Thyroid gland (tissue), 4 donors: ENCODE measurements at regions not wholly inside any gene's neighbourhood (a gene's known extent, or its start where the extent isn't known, plus 50 kb on each side); places are given as distances from the start of the nearest gene placed in this dataset.

Source experiments
- DNase-seq, 2 donors: peaks; one replicate each; pipeline ENCODE4 v3.0.0-alpha.2; 2019
- H3K27ac ChIP-seq, 3 donors: fragments of 200-600 bp; sonication (generic); 1 replicate in 2 of 3; 2 replicates in 1 of 3; pipeline ENCODE4 v1.5.1; 2016 to 2019; ENCODE audit warnings: mild to moderate bottlenecking in 1 of 3, moderate library complexity in 1 of 3
- H3K27me3 ChIP-seq: fragments of 200-600 bp; sonication (generic); one replicate; pipeline ENCODE4 v1.5.1; 2019
- H3K36me3 ChIP-seq, 2 donors: fragments of 200-600 bp; sonication (generic); one replicate each; pipeline ENCODE4 v1.5.1; 2016 to 2019
- H3K4me1 ChIP-seq, 2 donors: fragments of 200-600 bp; sonication (generic); one replicate each; pipeline ENCODE4 v1.5.1; 2017 to 2019
- H3K4me3 ChIP-seq, 3 donors: fragments of 200-600 bp; sonication (generic); replicated peaks in 1 of 3; 1 replicate in 2 of 3; 2 replicates in 1 of 3; pipeline ENCODE4 v1.5.1; 2016; ENCODE audit warnings: mild to moderate bottlenecking in 1 of 3
- H3K9me3 ChIP-seq: fragments of 200-600 bp; sonication (generic); one replicate; pipeline ENCODE4 v1.5.1; 2017
- CTCF ChIP-seq, 6 experiments: fragments of 200-600 bp in 3 of 6; fragments of 450-650 bp in 3 of 6; sonication (generic) in 3 of 6; IDR thresholded peaks; one replicate each; pipeline ENCODE4 v1.5.1; 2016 to 2019; ENCODE audit warnings: antibody characterized with exemption in 6 of 6, mild to moderate bottlenecking in 2 of 6, inconsistent platforms in 1 of 6, moderate library complexity in 1 of 6
- POLR2A ChIP-seq, 2 donors: fragments of 450-650 bp; IDR thresholded peaks; one replicate each; pipeline ENCODE4 v1.6.1; 2017; ENCODE audit warnings: antibody characterized with exemption in 2 of 2, mild to moderate bottlenecking in 2 of 2, moderate library complexity in 1 of 2
- WGBS, 2 donors: methylation state at CpG; one replicate each; pipeline ENCODE4 v1.1.5; 2017; 5-methylcytosine and 5-hydroxymethylcytosine counted together
- intact Hi-C: fragments of 100-400 bp; cut with DNase I; formaldehyde crosslinking; loops from one replicate; pipeline ENCODE4 v1.15.1; 2023

- Histone ChIP-seq H3K4me3 (no peak overlapping the region), H3K27me3 (peaks cover 10% of the 10 kb centered on the region), H3K36me3 (no peaks in the 10 kb centered on the region), H3K4me1 (no peaks in the 10 kb centered on the region), H3K27ac (no peak overlapping the region), H3K9me3 (no peaks in the 10 kb centered on the region)
- 7 to 17% methylated on average over 13 of the region's 13 CpGs for WGBS, 2 donors
- TF ChIP-seq CTCF (IDR thresholded peaks at IDR 0.05) (no peak), POLR2A (IDR thresholded peaks at IDR 0.05) (no peak)
- intact Hi-C loops = no loop called here
- no peak for DNase-seq
Observed at GRCh38 chr6:28747083-28747630, 176.6 kb downstream of the TRIM27 start.

- Histone ChIP-seq H3K4me3 (no peak overlapping the region), H3K27me3 (peaks cover 10% of the 10 kb centered on the region), H3K27ac (no peak overlapping the region), H3K9me3 (no peaks in the 10 kb centered on the region), H3K36me3 (no peaks in the 10 kb centered on the region), H3K4me1 (no peaks in the 10 kb centered on the region)
- TF ChIP-seq CTCF (IDR thresholded peaks at IDR 0.05) (no peak), POLR2A (IDR thresholded peaks at IDR 0.05) (no peak)
- no peak for DNase-seq
- intact Hi-C loops = no loop called here
- WGBS, 2 donors = 8% methylated on average over 17 to 19 of the region's 19 CpGs
Observed at GRCh38 chr6:28747631-28748157, 176.1 kb downstream of the TRIM27 start.

- Histone ChIP-seq H3K27me3 (peaks cover 5% of the 10 kb centered on the region), H3K36me3 (no peaks in the 10 kb centered on the region), H3K27ac (no peak overlapping the region), H3K9me3 (no peaks in the 10 kb centered on the region), H3K4me1 (no peaks in the 10 kb centered on the region), H3K4me3 (no peak overlapping the region)
- 27 to 28% methylated on average over 2 of the region's 2 CpGs for WGBS, 2 donors
- no peak for TF ChIP-seq CTCF (IDR thresholded peaks at IDR 0.05)
- no peak for TF ChIP-seq POLR2A (IDR thresholded peaks at IDR 0.05)
- intact Hi-C loops = no loop called here
- DNase-seq = no peak
Observed at GRCh38 chr6:28748192-28748591, 175.6 kb downstream of the TRIM27 start.

GRCh38 chr6:28750926-28751458 is 172.8 kb downstream of the TRIM27 start:
- intact Hi-C loops = no loop called here
- Histone ChIP-seq H3K27me3 (no peaks in the 10 kb centered on the region), H3K9me3 (no peaks in the 10 kb centered on the region), H3K27ac (no peak overlapping the region), H3K4me1 (no peaks in the 10 kb centered on the region), H3K4me3 (no peak overlapping the region), H3K36me3 (no peaks in the 10 kb centered on the region)
- TF ChIP-seq POLR2A (IDR thresholded peaks at IDR 0.05) (no peak), CTCF (IDR thresholded peaks at IDR 0.05) (no peak)
- no peak for DNase-seq
- WGBS, 2 donors = 59 to 71% methylated on average over 1 of the region's 1 CpG

- Histone ChIP-seq H3K9me3 (no peaks in the 10 kb centered on the region), H3K27ac (no peak overlapping the region), H3K27me3 (no peaks in the 10 kb centered on the region), H3K4me1 (no peaks in the 10 kb centered on the region), H3K36me3 (no peaks in the 10 kb centered on the region), H3K4me3 (no peak overlapping the region)
- WGBS, 2 donors = 29 to 30% methylated on average over 12 of the region's 12 CpGs
- no peak for DNase-seq
- intact Hi-C loops = no loop called here
- no peak for TF ChIP-seq CTCF (IDR thresholded peaks at IDR 0.05)
Observed at GRCh38 chr6:28751514-28751913, 172.3 kb downstream of the TRIM27 start.
